Uterus (tissue), 2 donors: ENCODE measurements at regions not wholly inside any gene's neighbourhood (a gene's known extent, or its start where the extent isn't known, plus 50 kb on each side); places are given as distances from the start of the nearest gene placed in this dataset.

ENCODE experiments used
- CTCF ChIP-seq, 4 experiments: fragments of 200-600 bp in 2 of 4; fragments of 450-650 bp in 2 of 4; sonication (generic) in 2 of 4; IDR thresholded peaks; one replicate each; pipeline ENCODE4 v1.5.1; 2016 to 2019; ENCODE audit warnings: antibody characterized with exemption in 4 of 4, mild to moderate bottlenecking in 2 of 4, moderate library complexity in 1 of 4
- POLR2A ChIP-seq, 2 donors: fragments of 450-650 bp; IDR thresholded peaks; one replicate each; pipeline ENCODE4 v1.6.1; 2016; ENCODE audit warnings: antibody characterized with exemption in 2 of 2, mild to moderate bottlenecking in 1 of 2, moderate library complexity in 1 of 2

GRCh38 chr14:87304404-87304803, 688.6 kb downstream of the GALC start:
- no peak for TF ChIP-seq CTCF (IDR thresholded peaks at IDR 0.05)
- no peak for TF ChIP-seq POLR2A (IDR thresholded peaks at IDR 0.05)
